SK-N-SH (cell line): ENCODE measurements at regions not wholly inside any gene's neighbourhood (a gene's known extent, or its start where the extent isn't known, plus 50 kb on each side); places are given as distances from the start of the nearest gene placed in this dataset.

Source experiments
- CTCF ChIA-PET: fragments of 300-600, 350-600 bp; formaldehyde crosslinking; extraction: SDS; loops from one replicate; lab custom pipeline; 2021; lab: Yijun Ruan, JAX
- POLR2A ChIA-PET: fragments of 350-600 bp; sonication (Branson Sonifier 250); formaldehyde crosslinking; extraction: SDS; loops from one replicate; lab custom pipeline; 2020; ENCODE audit warnings: antibody characterized with exemption, inconsistent platforms; lab: Yijun Ruan, JAX
- DNase-seq: peaks from one replicate; pipeline ENCODE4 v3.0.0; 2012
- H2AFZ ChIP-seq: fragments of 200-600 bp; sonication (generic); 2 replicates; pipeline ENCODE4 v1.8.1; 2016; ENCODE audit warnings: antibody characterized with exemption, mild to moderate bottlenecking, low read depth
- H3F3A ChIP-seq: fragments of 200-600 bp; sonication (generic); replicated peaks from 2 replicates; pipeline ENCODE3; 2016; ENCODE audit warnings: antibody characterized with exemption, mild to moderate bottlenecking; ENCODE audit not compliant: insufficient read depth
- H3K27ac ChIP-seq, 2 experiments: fragments of 200-500 bp in 1 of 2; fragments of 200-600 bp in 1 of 2; sonication (Bioruptor generic) in 1 of 2; sonication (generic), shearing (Covaris generic) in 1 of 2; 2 replicates each; pipeline versions ENCODE4 v1.5.1 to v1.6.1; 2014 to 2016; ENCODE audit warnings: low read depth in 2 of 2, inconsistent platforms in 1 of 2, low read length in 1 of 2, mild to moderate bottlenecking in 1 of 2, mixed read lengths in 1 of 2
- H3K27me3 ChIP-seq: fragments of 200-600 bp; sonication (generic), shearing (Covaris generic); 2 replicates; pipeline ENCODE4 v1.6.1; 2016; ENCODE audit warnings: mixed run types; ENCODE audit not compliant: insufficient read depth
- H3K36me3 ChIP-seq, 2 experiments: fragments of 200-500 bp in 1 of 2; fragments of 200-600 bp in 1 of 2; sonication (Bioruptor generic) in 1 of 2; sonication (generic) in 1 of 2; replicated peaks in 1 of 2; 2 replicates each; pipeline versions ENCODE3 to v1.5.1; 2014 to 2016; ENCODE audit warnings: low read length in 1 of 2, mild to moderate bottlenecking in 1 of 2; ENCODE audit not compliant: insufficient read depth in 2 of 2, control insufficient read depth in 1 of 2
- H3K4me1 ChIP-seq, 2 experiments: fragments of 200-500 bp in 1 of 2; fragments of 200-600 bp in 1 of 2; sonication (Bioruptor generic) in 1 of 2; sonication (generic), shearing (Covaris generic) in 1 of 2; 2 replicates each; pipeline versions ENCODE4 v1.5.1 to v1.6.1; 2014 to 2016; ENCODE audit warnings: low read depth in 1 of 2, low read length in 1 of 2, mixed run types in 1 of 2; ENCODE audit not compliant: insufficient read depth in 2 of 2, control insufficient read depth in 1 of 2
- H3K4me2 ChIP-seq: fragments of 200-600 bp; sonication (generic), shearing (Covaris generic); 2 replicates; pipeline ENCODE4 v1.6.1; 2017; ENCODE audit warnings: mixed run types
- H3K4me3 ChIP-seq, 2 experiments: fragments of 200-500 bp in 1 of 2; fragments of 200-600 bp in 1 of 2; sonication (Bioruptor generic) in 1 of 2; sonication (generic), shearing (Covaris generic) in 1 of 2; 2 replicates each; pipeline versions ENCODE4 v1.5.1 to v1.8.1; 2014 to 2016; ENCODE audit warnings: low read depth in 2 of 2, inconsistent platforms in 1 of 2, low read length in 1 of 2, mild to moderate bottlenecking in 1 of 2, mixed read lengths in 1 of 2, moderate library complexity in 1 of 2
- H3K79me2 ChIP-seq: fragments of 200-600 bp; sonication (generic); 2 replicates; pipeline ENCODE4 v1.8.1; 2017; ENCODE audit warnings: mild to moderate bottlenecking; ENCODE audit not compliant: insufficient read depth
- H3K9ac ChIP-seq: fragments of 200-600 bp; sonication (generic); 2 replicates; pipeline ENCODE4 v1.6.1; 2017; ENCODE audit warnings: mixed run types
- H3K9me2 ChIP-seq: fragments of 200-600 bp; sonication (generic); 2 replicates; pipeline ENCODE4 v1.6.1; 2017; ENCODE audit warnings: mixed run types
- H3K9me3 ChIP-seq: fragments of 200-600 bp; sonication (generic); 2 replicates; pipeline ENCODE4 v1.6.1; 2017; ENCODE audit warnings: mixed run types, mild to moderate bottlenecking, moderate library complexity
- H4K20me1 ChIP-seq: fragments of 200-600 bp; sonication (generic); 2 replicates; pipeline ENCODE4 v1.6.1; 2017; ENCODE audit warnings: mild to moderate bottlenecking, mixed run types; ENCODE audit not compliant: insufficient read depth
- CTCF ChIP-seq: fragments of 200-600 bp; sonication (generic); IDR thresholded peaks from 2 replicates; pipeline ENCODE4 v1.6.1; 2017; ENCODE audit warnings: antibody characterized with exemption, mild to moderate bottlenecking, moderate library complexity
- EP300 ChIP-seq, 2 experiments: IDR thresholded peaks; 2 replicates each; pipeline versions ENCODE4 v1.4.0 to v1.6.1; 2012; ENCODE audit warnings: borderline replicate concordance in 1 of 2, low read depth in 1 of 2, low read length in 1 of 2
- EZH2phosphoT487 ChIP-seq: fragments of 200-600 bp; sonication (generic); IDR thresholded peaks from 2 replicates; pipeline ENCODE4 v1.6.1; 2017; ENCODE audit warnings: low read depth, mixed run types, mild to moderate bottlenecking, antibody characterized with exemption, moderate library complexity, borderline replicate concordance
- FOSL2 ChIP-seq: IDR thresholded peaks from 2 replicates; pipeline ENCODE4 v1.4.0; 2012; ENCODE audit warnings: low read depth, mild to moderate bottlenecking, moderate library complexity, borderline replicate concordance
- FOXJ3 ChIP-seq: sonication (generic); formaldehyde crosslinking; IDR thresholded peaks from 2 replicates; pipeline ENCODE4 v1.5.1; 2020; ENCODE audit warnings: mild to moderate bottlenecking, missing genetic modification reagents
- GATA2 ChIP-seq: sonication (generic); formaldehyde crosslinking; IDR thresholded peaks from 2 replicates; pipeline ENCODE4 v1.5.0; 2020; ENCODE audit warnings: mild to moderate bottlenecking, missing genetic modification reagents
- JUND ChIP-seq: IDR thresholded peaks from 2 replicates; pipeline ENCODE4 v1.4.0; 2012
- NFIC ChIP-seq: IDR thresholded peaks from 2 replicates; pipeline ENCODE4 v1.4.0; 2012; ENCODE audit warnings: borderline replicate concordance
- RCOR1 ChIP-seq: fragments of 150-350 bp; IDR thresholded peaks from 2 replicates; pipeline ENCODE4 v1.6.1; 2017; ENCODE audit warnings: antibody characterized with exemption, low read length
- REST ChIP-seq: IDR thresholded peaks from 2 replicates; pipeline ENCODE4 v1.6.1; 2012; ENCODE audit warnings: mild to moderate bottlenecking, low read depth, low read length, moderate library complexity
- RXRA ChIP-seq: IDR thresholded peaks from 2 replicates; pipeline ENCODE4 v1.4.0; 2012; ENCODE audit warnings: low read depth, mild to moderate bottlenecking, borderline replicate concordance
- TAF1 ChIP-seq: IDR thresholded peaks from 2 replicates; pipeline ENCODE4 v1.6.1; 2012; ENCODE audit warnings: low read depth, mild to moderate bottlenecking, low read length, moderate library complexity, borderline replicate concordance
- TCF12 ChIP-seq: IDR thresholded peaks from 2 replicates; pipeline ENCODE4 v1.4.0; 2012
- TEAD4 ChIP-seq: IDR thresholded peaks from 2 replicates; pipeline ENCODE4 v1.4.0; 2012; ENCODE audit warnings: mild to moderate bottlenecking, borderline replicate concordance; ENCODE audit not compliant: insufficient read depth
- USF1 ChIP-seq: IDR thresholded peaks from 2 replicates; pipeline ENCODE4 v1.4.0; 2012; ENCODE audit warnings: low read depth, borderline replicate concordance
- USF2 ChIP-seq: fragments of 150-350 bp; IDR thresholded peaks from 2 replicates; pipeline ENCODE4 v1.6.1; 2017; ENCODE audit warnings: antibody characterized with exemption, low read length, low read depth, borderline replicate concordance
- WGBS: methylation state at CpG from one replicate; pipeline ENCODE4 v1.1.6; 2017; ENCODE audit warnings: low lambda C conversion rate; 5-methylcytosine and 5-hydroxymethylcytosine counted together

DNA sequence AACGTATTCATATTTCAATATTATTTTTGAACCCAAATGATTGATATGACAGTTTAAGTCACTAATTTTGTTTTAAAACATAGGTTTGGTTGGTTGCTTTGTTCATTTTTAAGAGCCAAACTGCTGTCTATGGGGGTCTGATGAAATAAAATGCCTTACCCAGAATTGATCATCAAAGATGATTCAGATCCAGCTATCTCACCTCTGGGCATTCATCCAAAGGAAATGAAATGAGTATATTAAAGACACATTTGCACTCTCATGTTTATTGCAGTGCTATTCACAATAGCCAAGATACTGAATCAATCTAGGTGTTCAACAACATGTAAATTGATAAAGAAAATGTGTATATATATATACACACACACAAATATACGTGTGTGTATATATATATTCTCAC lies 326.9 kb upstream of the GULP1 start:
- Histone ChIP-seq H3K27me3 (no peaks in the 10 kb centered on the region), H4K20me1 (no peaks in the 10 kb centered on the region)
- no peak for TF ChIP-seq REST
- TF ChIP-seq TCF12: peak; percentile 19; the same call in 1 of the 2 replicates
- TF ChIP-seq EZH2phosphoT487: no peak
- no peak for TF ChIP-seq TAF1
- TF ChIP-seq FOSL2: peak; percentile 23; the same call in 1 of the 2 replicates
- no peak for TF ChIP-seq CTCF
- TF ChIP-seq USF1: no peak
- TF ChIP-seq EP300 (IDR thresholded peaks at IDR 0.05; ENCODE audit: borderline replicate concordance in 1 of 2, low read depth in 1 of 2, low read length in 1 of 2): no peak
- peak; percentile 51; the same call in 1 of the 2 replicates for TF ChIP-seq NFIC
- TF ChIP-seq JUND: no peak
- no peak for TF ChIP-seq TEAD4
- TF ChIP-seq FOXJ3 (CRISPR knock-in tag): no peak
- TF ChIP-seq RXRA: no peak
- TF ChIP-seq RCOR1: no peak
- no peak for TF ChIP-seq USF2
- no peak for TF ChIP-seq GATA2 (CRISPR knock-in tag)
- TF ChIP-seq, all 33 proteins: peak for 3
- POLR2A ChIA-PET: no interaction called here
- WGBS: 73% methylated on average over 2 of the region's 2 CpGs
- H3K4me1 ChIP-seq: peaks cover 0 to 3% of the 10 kb centered on the region in 2 experiments; a peak in 2 of 4 replicates
- no peak for DNase-seq
- no peak overlapping the region for H3K9ac ChIP-seq
- H3K36me3 ChIP-seq: no peaks in the 10 kb centered on the region
- H3K4me2 ChIP-seq: no peak overlapping the region
- no peak overlapping the region for H2AFZ ChIP-seq
- no peaks in the 10 kb centered on the region for H3K79me2 ChIP-seq
- no peaks in the 10 kb centered on the region for H3F3A ChIP-seq
- CTCF ChIA-PET: no interaction called here
- no peak overlapping the region for H3K4me3 ChIP-seq
- no peaks in the 10 kb centered on the region for H3K9me2 ChIP-seq
- no peaks in the 10 kb centered on the region for H3K9me3 ChIP-seq
- H3K27ac ChIP-seq: no peak overlapping the region
